ENCODE measurements at regions not wholly inside any gene's neighbourhood (a gene's known extent, or its start where the extent isn't known, plus 50 kb on each side); places are given as distances from the start of the nearest gene placed in this dataset.

- no peak for TF ChIP-seq CTCF (IDR thresholded peaks at IDR 0.05 in 8 of 11, conservative IDR thresholded peaks at IDR 0.05 in 3 of 11)
- no peak for TF ChIP-seq POLR2A (IDR thresholded peaks at IDR 0.05)
- TF ChIP-seq POLR2AphosphoS5 (IDR thresholded peaks at IDR 0.05): no peak
Measured at GRCh38 chr17:79330696-79331095, 256.1 kb downstream of the ENGASE start.
